IPS DF 4.7 (cell line): ENCODE measurements at regions not wholly inside any gene's neighbourhood (a gene's known extent, or its start where the extent isn't known, plus 50 kb on each side); places are given as distances from the start of the nearest gene placed in this dataset.
"Not testable (repeated sequence)": the region's sequence is repeated elsewhere in the genome, so short reads cannot be mapped to it uniquely, and the experiment has no call there.

Experiments
- DNase-seq: peaks from one replicate; pipeline ENCODE4 v3.0.0-alpha.2; 2013; ENCODE audit warnings: low spot score; ENCODE audit errors: extremely low read depth

DNA sequence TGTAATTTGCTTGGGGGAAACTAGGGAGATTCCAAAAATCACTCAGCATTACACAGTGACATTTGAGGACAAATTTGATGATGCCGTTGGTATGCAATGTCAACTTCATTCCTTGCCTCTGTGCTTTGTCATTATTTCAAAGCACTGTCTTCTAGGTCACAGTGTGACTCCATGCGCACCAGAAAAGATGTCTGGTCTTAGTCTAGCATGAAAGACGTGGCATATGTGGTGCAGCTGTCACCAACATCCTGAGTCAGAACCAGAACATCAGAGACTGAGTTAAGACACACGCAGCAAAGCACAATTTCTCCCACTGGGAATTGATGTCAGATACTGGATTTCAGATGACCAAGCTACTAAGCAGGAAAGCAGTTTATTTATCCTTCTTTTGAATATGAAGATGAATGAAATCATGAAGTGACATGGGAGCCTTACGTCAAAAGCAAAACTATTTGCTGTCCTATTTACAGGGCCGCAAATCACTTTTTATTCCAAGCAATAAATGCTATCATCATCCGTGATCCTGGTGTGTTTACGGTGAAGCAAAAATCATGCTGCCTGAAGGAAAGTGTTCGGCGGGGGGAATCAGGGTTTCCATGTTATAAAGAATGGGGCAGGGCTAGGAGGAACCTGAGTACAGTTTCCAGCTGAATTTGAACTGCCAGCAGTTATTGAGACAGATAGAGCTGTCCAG, 356.1 kb downstream of the ANAPC1 start:
- DNase-seq = not testable (repeated sequence)

DNA sequence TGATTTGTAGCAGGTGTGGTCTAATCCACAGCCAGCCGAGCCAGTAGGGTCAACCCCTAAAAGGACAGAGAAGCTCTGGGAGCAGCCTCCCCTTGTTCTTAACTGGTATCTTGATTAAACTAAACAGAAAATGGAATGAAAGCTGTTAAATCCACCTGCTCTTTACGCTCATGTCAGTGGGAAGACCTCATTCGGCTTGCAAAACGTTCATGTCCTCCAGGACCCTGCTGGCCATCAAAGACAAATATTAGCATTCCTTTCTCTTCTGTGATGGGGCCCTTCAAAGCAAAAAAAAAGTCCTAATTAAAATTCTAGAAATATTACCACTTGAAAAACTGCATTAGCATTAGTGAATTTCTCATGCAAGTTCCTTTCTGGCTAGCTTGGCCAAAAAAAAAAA, 355.0 kb downstream of the ANAPC1 start:
- not testable (repeated sequence) for DNase-seq

DNA sequence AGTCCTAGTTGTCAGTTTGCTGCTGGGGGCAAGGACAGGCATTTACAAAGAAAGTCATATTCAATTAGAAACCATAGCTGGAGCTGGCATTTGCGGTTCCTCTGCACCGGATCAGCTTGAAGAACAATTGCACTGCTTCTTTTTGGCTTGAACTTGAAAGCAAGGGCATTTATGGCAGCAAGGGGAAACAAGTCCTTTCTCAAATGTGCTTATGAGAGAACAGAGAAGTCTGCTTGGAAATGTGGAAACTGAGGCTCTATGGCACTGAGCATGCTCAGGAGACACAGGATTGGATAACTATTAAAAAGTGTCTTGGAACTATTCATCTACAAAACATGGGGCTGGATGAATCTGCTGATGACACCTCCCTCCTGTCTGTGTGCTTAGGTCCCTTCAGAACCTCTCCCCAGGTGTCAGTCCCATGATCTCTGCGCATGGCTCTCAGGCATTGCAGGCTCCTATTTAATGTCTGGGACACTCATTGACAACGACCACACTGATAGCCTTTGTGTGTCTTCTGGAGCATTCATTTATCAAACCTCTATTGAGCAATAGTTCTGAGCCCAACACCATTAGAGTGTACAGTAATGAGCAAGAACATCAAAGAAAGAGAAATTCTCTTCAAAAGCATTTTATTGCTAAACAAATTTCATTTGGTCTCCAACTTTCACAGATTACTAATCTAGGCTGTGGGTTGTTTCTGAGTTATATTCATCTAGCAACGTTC, 353.6 kb downstream of the ANAPC1 start:
- DNase-seq = not testable (repeated sequence)

DNA sequence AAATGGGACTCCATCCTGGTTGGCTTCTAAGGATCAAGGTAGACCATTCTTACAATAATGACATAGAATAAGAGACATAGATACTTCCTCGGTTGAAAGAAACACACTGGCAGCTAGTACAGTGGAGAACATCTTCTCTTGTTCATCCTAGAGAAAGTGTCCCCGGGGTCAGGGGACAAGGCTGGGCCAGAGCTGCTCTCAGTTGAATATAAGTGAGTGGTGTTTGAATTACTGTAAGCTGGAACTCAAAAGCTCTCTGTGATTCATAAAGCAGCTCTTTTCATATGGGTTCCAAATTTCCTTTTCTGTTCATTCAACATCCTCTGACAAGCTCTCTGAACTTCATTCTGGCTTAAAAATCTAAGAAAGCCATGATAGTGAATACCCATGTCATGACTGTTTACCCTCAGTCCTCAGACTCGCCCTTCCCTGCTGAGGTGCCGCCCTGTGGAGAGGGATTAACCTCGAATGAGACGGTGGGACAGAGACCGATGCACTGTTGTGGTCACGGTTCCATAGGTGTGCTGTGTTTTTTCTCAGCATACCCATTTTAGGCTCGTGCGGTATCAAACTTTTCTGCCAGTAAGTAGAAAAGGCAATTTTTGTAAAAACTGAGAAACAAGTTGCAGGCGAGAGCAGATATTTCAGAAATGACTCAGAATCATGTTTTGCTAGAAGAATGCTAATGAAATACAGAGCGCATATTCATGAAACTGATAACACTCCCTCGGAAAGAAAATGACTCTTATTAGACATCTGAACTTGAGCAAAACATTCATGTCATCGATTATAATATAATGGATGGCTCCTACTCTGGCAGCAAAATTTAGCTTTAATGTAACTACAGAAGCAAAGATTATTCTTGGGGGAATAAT, 351.1 kb downstream of the ANAPC1 start:
- not testable (repeated sequence) for DNase-seq

DNA sequence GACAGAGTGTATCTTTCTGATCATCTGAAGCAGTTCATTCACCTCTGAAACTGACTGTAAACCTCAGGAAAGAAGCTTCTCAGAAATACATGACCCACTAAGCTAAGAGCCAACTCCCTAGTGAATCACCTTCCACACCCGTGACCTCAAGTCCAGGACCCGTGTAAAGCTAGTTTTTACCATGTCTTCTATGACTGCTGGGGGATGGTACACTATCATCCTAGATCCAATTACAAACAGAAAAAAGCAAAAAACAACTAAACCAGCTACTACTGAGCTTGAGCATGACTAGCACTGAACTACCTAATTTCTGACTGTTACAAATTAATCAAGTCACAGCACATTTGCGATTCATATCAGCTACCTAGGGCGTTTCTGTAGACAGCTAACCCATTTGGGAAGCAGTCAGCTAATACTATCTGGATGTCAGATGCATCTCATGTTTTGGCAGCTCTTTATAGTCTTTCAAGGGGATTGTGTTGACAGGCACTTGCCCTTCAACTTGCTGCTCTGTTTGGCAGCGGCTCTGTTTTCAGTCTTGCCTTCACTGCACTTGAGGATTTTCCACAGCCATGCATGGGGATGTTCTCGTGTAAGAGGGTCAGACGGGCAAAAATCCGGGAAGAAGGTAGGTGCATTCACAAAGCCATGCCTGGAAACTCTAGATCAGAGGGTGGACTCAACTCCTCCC, 350.3 kb downstream of the ANAPC1 start:
- not testable (repeated sequence) for DNase-seq

DNA sequence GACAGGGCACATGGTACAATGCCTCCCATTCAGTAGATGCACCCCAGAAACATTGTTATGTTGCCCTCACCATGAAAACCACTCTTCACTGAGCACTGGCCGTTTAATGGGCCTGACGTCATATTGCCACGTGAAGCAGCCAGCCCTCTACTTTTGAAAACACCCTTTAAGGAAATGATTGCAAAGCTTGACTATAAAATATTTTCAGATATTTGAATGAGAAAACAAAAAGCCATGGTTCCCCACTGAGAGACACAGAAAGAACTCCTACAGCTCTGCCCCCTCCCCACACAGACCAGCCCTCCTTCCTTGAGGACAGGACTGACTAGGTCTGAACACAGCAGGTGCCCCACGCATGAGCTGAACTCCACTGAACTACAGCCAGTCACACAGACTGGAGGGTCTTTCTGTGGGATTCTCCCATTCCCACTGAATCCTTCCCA, 349.1 kb downstream of the ANAPC1 start:
- DNase-seq = no peak

DNA sequence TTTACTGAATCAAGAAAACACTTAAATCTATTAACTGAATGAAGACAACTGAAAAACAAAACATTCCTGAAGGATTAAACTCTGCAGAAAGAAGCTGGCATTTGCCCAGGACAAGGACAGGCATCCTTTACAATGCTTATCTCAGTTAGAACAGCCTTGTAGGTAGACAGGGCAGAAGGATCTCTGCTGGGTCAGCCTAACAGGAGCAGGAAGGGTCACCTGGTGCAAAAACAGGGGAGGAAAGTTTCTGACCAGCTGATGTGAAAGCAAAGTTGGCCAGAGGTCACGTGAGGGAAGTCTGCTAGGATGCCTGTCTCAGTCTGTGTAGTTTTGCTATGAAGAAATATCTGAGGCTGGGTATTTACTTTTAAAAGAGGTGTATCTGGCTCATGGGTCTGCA, 348.6 kb downstream of the ANAPC1 start:
- no peak for DNase-seq

DNA sequence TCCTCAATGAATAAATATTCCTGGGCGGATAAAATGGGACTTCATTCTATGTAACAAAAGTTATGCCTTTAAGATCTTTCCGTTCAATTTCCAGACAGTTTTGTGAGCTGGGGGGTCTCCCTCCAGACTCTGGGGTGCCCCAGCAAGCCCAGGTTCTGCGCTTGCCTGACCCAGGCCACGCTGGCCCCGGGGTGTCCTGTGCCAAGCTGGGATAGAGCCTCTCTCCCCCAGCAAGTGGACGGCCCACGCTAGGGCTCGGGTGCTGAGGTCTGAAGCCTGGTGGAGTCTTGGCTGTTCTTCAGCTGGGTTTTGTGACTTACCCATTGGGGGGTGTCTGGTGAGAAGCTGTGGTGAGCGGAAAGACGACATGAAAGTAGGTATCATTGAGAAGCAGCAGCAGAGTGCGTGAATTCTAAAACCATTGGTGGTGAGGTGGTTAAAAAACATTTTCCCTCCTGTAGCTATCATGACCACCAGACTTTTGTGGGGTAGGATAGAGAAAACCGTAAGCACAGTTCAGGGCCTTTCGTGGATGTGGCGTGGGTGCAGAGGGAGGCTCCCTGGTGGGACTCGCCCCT, 346.8 kb downstream of the ANAPC1 start:
- DNase-seq = no peak

DNA sequence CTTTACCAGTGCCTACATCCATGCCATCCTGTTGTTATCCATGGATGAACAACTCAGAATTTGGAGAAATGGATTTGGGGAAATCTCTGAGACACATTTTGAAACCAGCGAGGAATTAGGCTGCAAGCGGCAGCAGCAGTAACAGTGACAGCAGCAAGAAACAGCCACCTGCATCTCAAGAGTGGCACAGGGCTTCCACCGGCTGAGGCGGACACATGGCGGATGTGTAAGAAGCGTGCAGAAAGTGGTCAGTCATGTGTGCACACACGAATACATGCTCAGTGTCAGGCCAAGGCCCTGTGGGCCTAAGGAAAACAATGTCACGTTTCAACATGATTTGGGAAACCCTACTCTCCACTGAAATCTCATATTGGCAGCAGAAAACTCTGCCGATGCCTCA, 344.0 kb downstream of the ANAPC1 start:
- not testable (repeated sequence) for DNase-seq

DNA sequence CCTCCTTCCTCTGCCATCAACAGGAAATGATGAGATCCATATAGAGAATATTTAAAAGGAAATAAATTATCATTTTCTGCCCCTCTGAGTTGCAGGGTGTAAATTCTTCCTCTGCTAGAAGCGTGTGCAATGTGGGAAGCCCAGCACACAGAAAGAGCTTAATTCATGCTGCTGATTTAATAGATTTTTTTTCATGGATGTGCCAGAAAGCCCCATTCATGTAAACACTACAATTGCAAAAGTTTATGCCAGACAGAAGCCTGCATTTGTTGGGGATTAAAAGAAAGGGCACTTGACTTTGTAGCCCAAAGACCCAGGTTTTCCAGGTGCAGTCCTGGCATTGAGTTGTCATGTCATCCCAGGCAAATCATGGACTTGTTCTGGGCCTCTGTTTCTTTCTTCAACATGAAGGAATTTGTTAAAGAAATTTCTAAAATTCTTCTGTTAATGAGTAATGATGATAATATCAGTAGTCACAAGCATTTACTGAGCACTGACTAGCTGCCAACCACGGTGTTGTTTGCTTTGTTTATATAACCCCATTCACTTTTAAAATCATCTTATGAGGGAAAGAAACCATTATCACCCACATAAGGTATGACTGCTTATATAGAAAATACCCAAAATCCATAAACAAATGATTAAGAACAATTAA, 341.7 kb downstream of the ANAPC1 start:
- DNase-seq = not testable (repeated sequence)

DNA sequence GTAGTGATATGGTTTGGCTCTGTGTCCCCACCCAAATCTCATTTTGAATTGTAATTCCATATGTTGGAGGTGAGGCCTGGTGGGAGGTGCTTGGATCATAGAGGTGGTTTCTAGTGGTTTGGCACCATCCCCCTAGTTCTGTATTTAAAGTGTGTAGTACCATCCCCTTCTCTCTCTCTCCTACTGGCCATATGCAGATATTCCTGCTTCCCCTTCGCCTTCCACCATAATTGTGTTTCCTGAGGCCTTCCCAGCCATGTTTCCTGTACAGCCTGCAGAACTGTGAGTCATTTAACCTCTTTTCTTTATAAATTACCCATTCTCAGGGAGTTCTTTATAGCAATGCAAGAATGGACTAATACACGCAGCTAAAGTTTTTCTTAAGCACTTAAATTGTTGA, 340.0 kb downstream of the ANAPC1 start:
- DNase-seq = not testable (repeated sequence)

DNA sequence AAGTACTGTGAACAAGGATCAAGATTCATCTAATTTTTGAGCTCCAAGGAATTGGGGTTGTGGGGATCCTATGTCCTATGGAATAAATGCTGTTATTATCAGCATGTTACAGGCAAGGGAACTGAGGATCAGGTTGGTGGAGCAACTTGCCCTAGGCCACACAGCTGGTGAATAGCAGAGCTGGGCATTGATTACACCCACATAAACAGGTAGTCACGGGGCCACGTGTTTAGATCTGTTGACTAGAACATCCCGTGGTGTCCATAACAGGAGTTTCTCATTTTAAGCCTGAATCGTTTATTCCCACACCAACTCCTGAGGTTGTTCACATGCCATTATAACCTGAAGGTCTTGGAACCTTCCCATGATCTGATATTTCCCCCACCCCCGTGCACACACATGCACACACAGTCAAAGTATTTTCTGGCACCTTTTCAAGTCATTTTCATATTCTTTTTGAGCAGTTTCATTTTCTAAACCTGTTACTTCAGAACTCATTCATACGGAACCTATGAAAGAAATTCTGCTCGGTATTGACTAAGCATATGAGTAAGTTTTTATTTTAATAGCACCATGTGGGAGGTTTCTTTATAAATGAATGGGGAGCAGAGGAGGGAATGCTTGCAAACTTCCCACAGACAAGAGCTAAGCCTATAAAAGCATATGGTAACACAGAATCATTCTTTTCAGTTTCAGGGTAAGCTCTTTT, 338.1 kb downstream of the ANAPC1 start:
- not testable (repeated sequence) for DNase-seq

DNA sequence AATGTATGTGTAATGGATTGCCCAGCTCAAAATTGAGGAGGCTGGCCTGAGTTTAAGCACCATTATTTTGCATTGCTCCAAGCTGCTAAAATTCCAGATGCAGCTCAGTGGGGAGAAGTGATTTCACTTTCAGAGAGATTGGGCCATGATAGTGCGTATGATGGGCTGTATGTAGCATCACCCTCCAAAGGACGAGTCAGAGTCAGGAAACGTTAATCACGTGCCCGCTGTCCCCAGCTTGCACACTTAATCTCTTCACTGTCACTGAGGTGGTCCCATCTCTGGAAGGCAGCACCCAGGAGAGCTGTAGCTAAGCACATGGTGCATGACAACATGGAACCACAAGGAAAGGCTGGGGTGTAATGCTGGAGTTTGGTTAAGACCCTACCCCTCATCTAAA, 337.4 kb downstream of the ANAPC1 start:
- not testable (repeated sequence) for DNase-seq

DNA sequence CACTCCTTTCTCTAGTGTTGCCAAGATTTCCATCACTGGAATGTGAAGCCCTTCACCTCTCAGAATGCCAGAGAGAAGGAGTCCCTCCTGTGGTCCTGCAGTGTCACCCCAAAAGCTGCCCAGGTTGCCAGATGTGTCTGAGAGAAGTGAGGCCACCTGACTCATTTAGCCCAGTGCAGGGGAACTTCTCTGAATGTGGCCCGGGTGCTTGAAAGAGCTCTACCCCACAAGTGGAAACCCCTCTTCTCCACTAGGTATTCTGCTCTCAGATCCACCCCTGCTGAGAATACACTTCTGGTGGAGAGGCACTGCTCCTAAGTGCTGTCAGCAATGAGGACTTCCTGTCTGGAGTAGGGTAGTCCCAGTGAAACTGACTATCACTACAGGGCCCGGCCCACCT, 334.8 kb downstream of the ANAPC1 start:
- not testable (repeated sequence) for DNase-seq

DNA sequence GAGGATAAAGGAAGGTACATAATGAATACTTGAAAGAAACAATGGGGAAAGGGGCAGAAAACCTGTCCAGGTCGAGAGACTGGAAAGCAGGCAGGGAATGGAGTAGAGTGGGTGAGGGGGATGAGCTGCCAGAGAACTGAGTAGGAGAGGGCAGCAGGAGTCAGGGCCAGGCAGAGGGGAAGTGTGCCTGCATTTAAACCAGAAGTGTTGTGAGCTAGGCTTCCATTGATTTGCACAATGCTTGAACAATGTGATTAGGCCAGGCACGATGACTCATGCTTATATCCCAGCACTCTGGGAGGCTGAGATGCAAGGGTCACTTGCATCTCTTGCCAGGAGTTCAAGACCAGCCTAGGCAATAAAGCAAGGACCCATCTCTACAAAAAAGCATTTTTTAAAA, 332.6 kb downstream of the ANAPC1 start:
- DNase-seq = not testable (repeated sequence)

DNA sequence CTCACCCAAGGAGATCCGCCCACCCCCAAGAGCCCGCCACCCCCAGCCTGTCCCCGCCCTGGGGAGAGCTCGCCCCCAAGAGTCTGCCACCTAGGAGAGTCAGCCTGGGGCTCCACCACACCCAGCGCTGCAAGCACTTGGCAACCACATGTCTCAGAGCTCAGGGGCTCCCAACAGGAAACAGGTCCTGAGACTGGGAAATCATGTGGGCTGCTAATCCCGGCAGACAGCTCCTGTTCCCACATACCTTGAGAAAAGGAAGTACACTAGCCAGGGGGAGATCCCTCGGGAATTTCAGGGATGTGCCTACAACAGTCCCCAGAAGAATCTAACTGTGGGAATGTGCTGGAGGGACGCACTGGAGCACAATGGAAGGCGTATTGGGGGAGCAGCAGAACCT, 331.4 kb downstream of the ANAPC1 start:
- DNase-seq = not testable (repeated sequence)

DNA sequence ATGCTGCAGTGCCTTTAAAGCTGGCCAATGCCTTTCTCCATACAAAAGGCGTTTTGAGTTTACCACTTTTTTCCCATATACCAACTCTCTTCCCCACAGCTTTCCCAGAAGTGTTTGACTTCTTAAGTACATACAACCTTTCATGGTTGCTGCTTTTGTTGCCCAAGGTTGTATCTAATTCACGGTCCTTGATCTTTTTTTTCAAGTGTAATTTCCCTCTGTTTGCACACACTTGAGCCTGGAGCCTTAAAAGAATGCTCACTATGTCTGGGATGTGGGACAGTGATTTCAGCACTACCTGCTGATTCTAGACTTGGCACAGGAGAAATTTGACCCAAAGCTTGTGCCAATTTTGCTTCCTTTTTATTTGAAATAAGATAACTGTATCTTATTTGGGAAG, 324.7 kb downstream of the ANAPC1 start:
- not testable (repeated sequence) for DNase-seq

DNA sequence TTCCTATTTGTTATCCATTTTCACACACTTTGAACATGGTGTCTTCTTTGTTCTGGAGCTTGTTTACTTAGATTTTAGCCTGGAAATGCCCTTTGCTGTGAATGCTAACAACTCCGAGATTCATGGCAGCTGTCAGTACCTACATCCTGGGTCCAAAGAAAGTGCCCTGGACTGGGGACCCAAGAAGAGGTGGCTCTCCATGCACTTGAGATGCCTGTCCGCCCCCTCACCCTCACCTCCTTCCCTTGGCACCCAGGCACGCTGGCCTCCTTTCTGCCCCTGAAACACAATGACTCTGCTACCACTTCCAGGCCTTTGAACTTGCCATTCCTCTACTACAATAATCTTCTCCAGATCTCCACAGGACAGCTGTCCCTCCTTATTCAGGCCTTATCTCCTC, 324.2 kb downstream of the ANAPC1 start:
- DNase-seq = not testable (repeated sequence)

DNA sequence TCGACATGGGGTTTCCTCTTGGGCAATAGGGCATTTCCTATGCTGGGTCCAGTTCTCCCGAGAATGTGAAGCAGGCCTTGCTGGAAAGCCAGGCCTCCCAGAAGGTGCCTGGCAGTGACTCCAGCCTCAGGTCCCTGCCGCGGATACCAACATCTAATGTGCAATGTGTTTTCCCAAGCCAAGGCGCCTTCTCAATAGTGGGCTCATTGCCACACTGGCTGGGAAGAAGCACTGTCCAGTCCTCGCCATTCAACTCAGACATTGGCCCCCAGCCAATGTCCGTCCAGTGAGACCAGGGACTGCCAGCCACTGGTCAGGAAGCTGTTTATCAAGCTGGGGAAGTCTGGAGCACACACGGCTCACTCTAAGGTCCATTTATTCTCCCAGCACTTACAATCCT, 317.9 kb downstream of the ANAPC1 start:
- not testable (repeated sequence) for DNase-seq

DNA sequence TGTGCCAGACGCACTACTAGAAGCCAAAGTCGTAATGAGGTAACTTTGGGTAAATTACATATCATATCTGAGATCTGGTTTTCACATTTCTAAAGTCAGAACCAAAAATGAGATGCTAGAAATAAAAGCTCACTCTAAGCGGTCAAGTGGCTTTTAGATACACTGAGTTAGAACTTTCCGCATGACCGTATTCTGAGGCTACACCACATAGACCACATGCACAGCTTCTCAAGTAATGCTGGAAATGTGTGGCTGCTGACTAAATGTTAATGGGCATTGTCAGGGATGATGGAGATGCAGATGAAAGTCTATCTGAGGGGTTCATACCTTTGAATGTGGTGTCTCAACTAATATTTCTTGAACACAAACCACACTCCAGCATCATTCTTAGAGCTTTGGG, 316.8 kb downstream of the ANAPC1 start:
- not testable (repeated sequence) for DNase-seq
